C1 segment of cervical spinal cord (tissue), 14 donors: ENCODE measurements at regions not wholly inside any gene's neighbourhood (a gene's known extent, or its start where the extent isn't known, plus 50 kb on each side); places are given as distances from the start of the nearest gene placed in this dataset.
A peak's percentile ranks its signal among the peaks of the same experiment; 100 is the strongest.
"Not testable (repeated sequence)": the region's sequence is repeated elsewhere in the genome, so short reads cannot be mapped to it uniquely, and the experiment has no call there.

Source experiments
- DNase-seq, 14 donors: peaks; one replicate each; lab custom pipeline; 2025; lab: John Stamatoyannopoulos, UW

DNA sequence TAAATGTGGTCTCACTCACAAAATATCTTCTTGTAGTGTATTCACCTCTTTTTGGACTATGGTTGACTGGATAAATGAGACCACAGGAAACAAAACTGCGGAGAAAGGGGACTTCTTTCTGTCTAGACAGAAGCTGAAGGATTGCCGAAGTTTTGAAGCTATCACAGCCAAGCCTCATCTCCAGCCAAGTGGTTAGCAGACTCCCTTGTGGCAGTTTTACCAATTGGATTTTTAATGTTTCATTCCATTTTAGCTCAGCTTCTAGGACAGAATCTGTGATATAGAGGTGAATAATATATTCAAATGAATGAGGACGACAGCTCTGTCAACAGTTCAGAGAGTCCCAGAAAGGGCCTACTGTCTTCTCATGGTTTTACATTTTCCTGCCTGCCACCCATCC lies 215.7 kb upstream of the ZNF608 start:
- DNase-seq, result no peak

DNA sequence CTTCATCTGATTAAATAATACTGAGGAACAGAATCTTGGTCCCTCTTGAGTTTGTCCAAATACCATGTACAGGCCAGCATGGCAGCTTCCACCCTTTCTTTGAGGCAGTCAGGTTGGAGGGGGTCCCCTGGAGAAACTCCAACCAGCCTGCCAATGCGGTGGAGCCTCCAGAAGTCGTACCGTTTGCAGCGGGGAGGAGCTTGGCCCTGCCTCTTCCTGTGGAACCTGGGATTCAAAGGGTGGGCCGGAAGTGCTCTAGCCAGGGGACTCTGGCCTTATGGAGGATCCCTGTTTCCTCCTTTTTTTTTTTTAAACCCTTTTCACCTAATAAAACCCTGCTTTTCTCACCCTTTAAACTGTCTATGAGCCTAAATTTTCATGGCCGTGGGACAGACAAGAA lies 216.3 kb upstream of the ZNF608 start:
- DNase-seq, result no peak

- no peak for DNase-seq
These were observed 216.9 kb upstream of the ZNF608 start for GRCh38 chr5:124963236-124963919.

DNA sequence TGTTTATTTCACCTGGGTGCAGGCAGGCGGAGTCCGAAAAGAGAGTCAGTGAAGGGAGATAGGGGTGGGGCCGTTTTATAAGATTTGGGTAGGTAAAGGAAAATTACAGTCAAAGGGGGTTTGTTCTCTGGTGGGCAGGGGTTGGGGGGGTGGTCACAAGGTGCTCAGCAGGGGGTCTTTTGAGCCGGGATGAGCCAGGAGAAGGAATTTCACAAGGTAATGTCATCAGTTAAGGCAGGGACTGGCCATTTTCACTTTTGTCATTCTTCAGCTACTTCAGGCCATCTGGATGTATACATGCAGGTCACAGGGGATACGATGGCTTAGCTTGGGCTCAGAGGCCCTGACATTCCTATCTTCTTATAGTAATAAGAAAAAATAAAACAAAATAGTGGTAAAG lies 220.3 kb upstream of the ZNF608 start:
- not testable (repeated sequence) for DNase-seq

DNA sequence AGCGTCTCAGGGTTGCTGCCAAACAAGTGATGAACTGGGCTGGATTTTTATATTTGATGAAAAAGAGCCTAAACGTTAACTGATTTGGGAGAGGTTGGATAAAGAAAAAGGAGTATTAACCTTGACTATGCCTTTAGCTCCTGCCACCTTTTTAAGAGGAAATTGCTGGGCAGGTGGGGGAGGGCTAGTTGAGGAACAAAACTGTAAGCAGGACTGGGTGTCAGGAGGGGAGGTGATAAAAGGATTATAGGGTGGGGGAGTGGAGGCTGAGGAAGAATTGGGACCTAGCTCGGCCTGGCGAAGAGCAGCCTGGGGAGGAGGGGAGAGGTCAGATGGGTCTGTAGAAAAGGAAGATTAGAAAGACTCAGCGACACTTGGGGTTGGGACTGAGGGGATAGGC lies 223.9 kb upstream of the ZNF608 start:
- DNase-seq, result not testable (repeated sequence)

GRCh38 chr5:124972703-124973102 lies 226.3 kb upstream of the ZNF608 start:
- DNase-seq, result no peak

GRCh38 chr5:124973661-124974060 lies 227.2 kb upstream of the ZNF608 start:
- no peak for DNase-seq

- no peak for DNase-seq
These were observed 229.6 kb upstream of the ZNF608 start for GRCh38 chr5:124976086-124976485.

DNA sequence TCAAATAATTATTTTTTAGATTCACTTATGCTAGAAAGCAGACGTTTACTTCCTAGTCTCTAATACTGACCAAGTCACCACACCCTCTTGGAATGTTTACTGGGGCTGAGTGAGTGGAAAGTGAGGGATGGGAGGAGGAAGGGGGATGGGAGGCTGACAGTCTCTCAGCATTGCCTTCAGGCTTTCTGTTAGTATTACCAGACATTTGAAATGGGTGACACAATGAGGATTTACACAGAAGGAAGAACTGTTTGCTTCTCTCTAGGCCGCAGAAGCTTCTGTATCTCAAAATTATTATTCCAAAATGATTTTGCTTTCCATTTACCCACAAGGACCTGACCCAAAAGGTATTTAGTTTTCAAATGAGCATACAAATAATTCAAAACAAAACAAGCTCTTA lies 232.8 kb upstream of the ZNF608 start:
- DNase-seq, result no peak

DNA sequence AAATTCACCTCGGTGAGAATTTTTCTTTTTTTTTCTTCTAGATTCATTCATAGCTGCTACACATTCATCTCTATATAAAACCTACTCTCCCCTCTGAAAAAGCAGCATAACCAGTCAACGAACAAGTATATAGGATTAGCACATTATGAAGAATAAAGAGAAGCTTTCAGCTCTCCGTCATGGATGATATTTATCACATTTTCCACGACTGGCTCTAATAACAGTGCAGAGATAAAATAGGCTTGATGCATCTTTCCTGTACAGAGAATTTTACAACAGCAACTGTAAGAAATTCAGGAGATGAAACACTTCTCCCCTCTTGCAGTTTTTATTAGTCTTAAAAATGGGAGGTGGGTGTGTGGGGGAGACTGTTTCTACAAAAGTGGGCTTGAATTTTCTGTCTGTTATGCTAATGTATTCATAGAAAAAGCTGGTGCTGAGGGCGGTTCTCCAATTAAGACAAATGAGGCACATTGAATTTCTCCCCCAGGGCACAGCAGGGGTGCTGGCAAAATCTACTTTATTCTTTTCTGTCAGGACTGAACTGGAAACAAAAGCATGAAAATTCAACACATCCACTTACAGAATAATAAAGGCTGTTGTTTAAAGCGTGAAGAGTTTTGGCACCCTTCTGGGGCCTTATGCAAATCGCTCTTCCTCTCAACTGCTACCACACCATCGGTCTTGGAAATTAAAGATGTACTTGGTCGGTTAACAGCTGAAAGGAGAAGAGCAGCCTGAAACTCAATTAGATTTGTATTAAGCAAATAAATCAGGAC lies 233.9 kb upstream of the ZNF608 start:
- peak in 9 of 14 donors; percentile 4 to 48 (median 22) for DNase-seq

- DNase-seq, result no peak
These were observed 235.5 kb upstream of the ZNF608 start for GRCh38 chr5:124981901-124982300.

- no peak for DNase-seq
These were observed 239.7 kb upstream of the ZNF608 start for GRCh38 chr5:124986170-124986569.

- DNase-seq, result no peak
These were observed 240.2 kb upstream of the ZNF608 start for GRCh38 chr5:124986667-124987066.

DNA sequence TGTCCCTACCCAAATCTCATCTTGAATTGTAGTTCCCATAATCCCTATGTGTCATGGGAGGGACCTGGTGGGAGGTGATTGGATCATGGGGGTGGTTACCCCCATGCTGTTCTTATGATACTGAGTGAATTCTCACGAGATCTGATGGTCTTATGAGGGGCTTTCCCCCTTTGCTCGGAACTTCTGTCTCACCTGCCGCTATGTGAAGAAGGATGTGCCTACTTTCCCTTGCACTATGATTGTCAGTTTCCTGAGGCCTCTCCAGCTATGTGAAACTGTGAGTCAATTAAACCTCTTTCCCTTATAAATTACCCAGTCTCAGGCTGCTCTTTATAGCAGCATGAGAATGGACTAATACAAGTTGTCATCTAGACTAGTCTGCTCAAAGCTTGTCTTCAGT lies 241.3 kb upstream of the ZNF608 start:
- not testable (repeated sequence) for DNase-seq

- DNase-seq, result no peak
These were observed 244.3 kb upstream of the ZNF608 start for GRCh38 chr5:124990723-124991122.

GRCh38 chr5:124995421-124995820 lies 249.0 kb upstream of the ZNF608 start:
- no peak for DNase-seq

- DNase-seq, result no peak
These were observed 249.8 kb upstream of the ZNF608 start for GRCh38 chr5:124996023-124996763.

DNA sequence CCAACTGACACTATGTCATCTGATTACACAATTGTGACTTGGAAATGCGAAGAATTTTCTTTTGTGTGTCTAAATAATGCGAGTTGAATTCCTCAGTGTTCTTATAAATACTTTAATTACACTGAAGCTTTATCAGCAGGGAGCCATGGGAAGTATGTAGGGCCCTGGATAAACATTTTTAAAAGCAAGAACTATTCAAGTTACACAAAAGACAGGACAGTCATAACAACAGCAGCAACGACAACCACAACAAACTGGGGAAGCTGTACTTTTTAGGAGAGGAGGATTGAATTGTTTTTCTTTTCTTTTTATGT lies 250.3 kb upstream of the ZNF608 start:
- no peak for DNase-seq

- DNase-seq, result no peak
These were observed 250.9 kb upstream of the ZNF608 start for GRCh38 chr5:124997186-124997893.

- no peak for DNase-seq
These were observed 252.1 kb upstream of the ZNF608 start for GRCh38 chr5:124998520-124998919.

DNA sequence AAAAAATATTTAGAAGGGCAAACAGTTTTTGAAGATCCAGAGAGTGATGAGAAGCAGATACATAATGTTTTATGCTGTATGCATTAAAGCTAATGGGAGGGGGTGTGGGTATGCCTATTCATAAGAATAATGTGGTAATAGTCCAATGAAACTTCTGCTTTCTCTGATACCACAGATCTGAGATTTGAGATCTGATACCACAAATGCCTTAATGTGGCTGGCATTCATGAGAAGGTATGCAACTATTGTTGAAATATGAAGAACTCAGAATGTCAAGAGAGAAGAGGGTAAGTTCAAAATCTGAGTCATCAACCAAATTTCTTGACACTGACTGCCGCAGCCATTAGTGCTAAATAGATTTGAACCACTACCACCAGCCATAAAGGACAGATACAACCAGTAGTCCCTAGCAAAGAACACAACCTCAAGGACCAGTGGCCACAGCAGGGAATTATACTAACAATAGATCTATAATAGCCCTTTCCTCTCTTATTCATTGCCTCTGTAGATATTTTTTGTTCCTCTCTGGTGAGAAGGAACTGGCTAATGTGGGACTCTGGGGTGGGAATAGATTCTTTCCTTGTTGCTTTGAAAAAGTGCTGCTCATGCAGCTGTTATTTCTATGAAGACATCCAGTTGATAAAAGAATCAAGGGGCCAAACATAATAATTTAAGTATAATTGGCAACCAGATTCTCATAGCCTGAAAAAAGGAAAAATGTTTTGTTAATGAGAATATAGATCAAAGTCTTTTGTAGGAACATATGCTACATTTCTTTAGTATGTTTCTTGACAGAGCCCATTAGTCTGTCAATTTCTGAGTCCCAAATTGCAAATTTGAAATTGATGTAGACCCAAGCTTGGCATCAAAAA lies 256.5 kb upstream of the ZNF608 start:
- no peak for DNase-seq
